ENCODE measurements at regions not wholly inside any gene's neighbourhood (a gene's known extent, or its start where the extent isn't known, plus 50 kb on each side); places are given as distances from the start of the nearest gene placed in this dataset.

- TF ChIP-seq, protein P1, sequence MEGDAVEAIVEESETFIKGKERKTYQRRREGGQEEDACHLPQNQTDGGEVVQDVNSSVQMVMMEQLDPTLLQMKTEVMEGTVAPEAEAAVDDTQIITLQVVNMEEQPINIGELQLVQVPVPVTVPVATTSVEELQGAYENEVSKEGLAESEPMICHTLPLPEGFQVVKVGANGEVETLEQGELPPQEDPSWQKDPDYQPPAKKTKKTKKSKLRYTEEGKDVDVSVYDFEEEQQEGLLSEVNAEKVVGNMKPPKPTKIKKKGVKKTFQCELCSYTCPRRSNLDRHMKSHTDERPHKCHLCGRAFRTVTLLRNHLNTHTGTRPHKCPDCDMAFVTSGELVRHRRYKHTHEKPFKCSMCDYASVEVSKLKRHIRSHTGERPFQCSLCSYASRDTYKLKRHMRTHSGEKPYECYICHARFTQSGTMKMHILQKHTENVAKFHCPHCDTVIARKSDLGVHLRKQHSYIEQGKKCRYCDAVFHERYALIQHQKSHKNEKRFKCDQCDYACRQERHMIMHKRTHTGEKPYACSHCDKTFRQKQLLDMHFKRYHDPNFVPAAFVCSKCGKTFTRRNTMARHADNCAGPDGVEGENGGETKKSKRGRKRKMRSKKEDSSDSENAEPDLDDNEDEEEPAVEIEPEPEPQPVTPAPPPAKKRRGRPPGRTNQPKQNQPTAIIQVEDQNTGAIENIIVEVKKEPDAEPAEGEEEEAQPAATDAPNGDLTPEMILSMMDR (conservative IDR thresholded peaks at IDR 0.05; ENCODE audit: low read depth, low read length), result no peak
- no peak for TF ChIP-seq EZH2 (IDR thresholded peaks at IDR 0.05; ENCODE audit: borderline replicate concordance, low read depth, low read length, poor library complexity, severe bottlenecking)
These were observed 368.5 kb downstream of the HTR1B start for GRCh38 chr6:77094821-77095220.

All from A673 (cell line).